Calu3 (cell line): ENCODE measurements at regions not wholly inside any gene's neighbourhood (a gene's known extent, or its start where the extent isn't known, plus 50 kb on each side); places are given as distances from the start of the nearest gene placed in this dataset.

Experiments
- BruUV-seq: library from RNA; stranded (reverse); fragments of 400-500 nt; replicated peaks from 2 replicates; lab custom pipeline; 2021; lab: Mats Ljungman, UMichigan
- CTCF ChIA-PET: fragments of 300-600 bp; sonication (Branson Sonifier 250); formaldehyde crosslinking; loops from one replicate; lab custom pipeline; 2022; ENCODE audit warnings: antibody characterized with exemption; lab: Charles Lee
- DNase-seq: peaks from one replicate; pipeline ENCODE4 v3.0.0; 2022
- H3K27ac Mint-ChIP-seq: one replicate; pipeline ENCODE4 v1.8.0; 2022; ENCODE audit warnings: mixed read lengths; ENCODE audit not compliant: unreplicated experiment
- H3K27me3 Mint-ChIP-seq: one replicate; pipeline ENCODE4 v1.8.0; 2022; ENCODE audit warnings: mixed read lengths; ENCODE audit not compliant: unreplicated experiment
- H3K36me3 Mint-ChIP-seq: one replicate; pipeline ENCODE4 v1.8.0; 2022; ENCODE audit warnings: mild to moderate bottlenecking, moderate library complexity, mixed read lengths; ENCODE audit not compliant: insufficient read depth, unreplicated experiment
- H3K4me1 Mint-ChIP-seq: one replicate; pipeline ENCODE4 v1.8.0; 2022; ENCODE audit warnings: mild to moderate bottlenecking, low read depth, mixed read lengths; ENCODE audit not compliant: unreplicated experiment
- H3K4me3 Mint-ChIP-seq: one replicate; pipeline ENCODE4 v1.8.0; 2022; ENCODE audit warnings: mild to moderate bottlenecking, low read depth, moderate library complexity, mixed read lengths; ENCODE audit not compliant: unreplicated experiment
- H3K9me3 Mint-ChIP-seq: one replicate; pipeline ENCODE4 v1.8.0; 2022; ENCODE audit warnings: low read depth, mixed read lengths; ENCODE audit not compliant: unreplicated experiment
- CTCF ChIP-seq: fragments of 200-600 bp; IDR thresholded peaks from one replicate; pipeline ENCODE4 v1.8.0; 2022; ENCODE audit warnings: antibody characterized with exemption; ENCODE audit not compliant: unreplicated experiment
- intact Hi-C: fragments of 100-400 bp; cut with micrococcal nuclease; formaldehyde crosslinking; loops from one replicate; pipeline ENCODE4 v1.10.0; 2022; ENCODE audit not compliant: unreplicated experiment

- TF ChIP-seq CTCF, result no peak
- no peaks in the 10 kb centered on the region for H3K36me3 Mint-ChIP-seq
- H3K4me1 Mint-ChIP-seq, result no peaks in the 10 kb centered on the region
- no peak overlapping the region for H3K27ac Mint-ChIP-seq
- no TSS peak for BruUV-seq
- H3K9me3 Mint-ChIP-seq, result no peaks in the 10 kb centered on the region
- intact Hi-C loops, result no loop called here
- no peak for DNase-seq
- peaks cover 97% of the 10 kb centered on the region for H3K27me3 Mint-ChIP-seq
- no peak overlapping the region for H3K4me3 Mint-ChIP-seq
- CTCF ChIA-PET, result interaction anchor here (0.6 kb wide), 1 partner anchor 183 kb away, joined by 3 read pairs; no protein-coding TSS in a partner anchor
Observed at GRCh38 chr15:59873644-59874272, 130.4 kb upstream of the FOXB1 start.

- no peak for TF ChIP-seq CTCF
- H3K9me3 Mint-ChIP-seq, result no peaks in the 10 kb centered on the region
- H3K27me3 Mint-ChIP-seq, result peaks cover 99% of the 10 kb centered on the region
- H3K4me1 Mint-ChIP-seq, result no peaks in the 10 kb centered on the region
- no peak overlapping the region for H3K4me3 Mint-ChIP-seq
- H3K36me3 Mint-ChIP-seq, result no peaks in the 10 kb centered on the region
- CTCF ChIA-PET, result no interaction called here
- BruUV-seq, result no TSS peak
- DNase-seq, result no peak
- intact Hi-C loops, result no loop called here
- H3K27ac Mint-ChIP-seq, result no peak overlapping the region
Observed at GRCh38 chr15:59867086-59867855, 136.8 kb upstream of the FOXB1 start.

GRCh38 chr15:59866642-59867041, 137.5 kb upstream of the FOXB1 start:
- intact Hi-C loops, result no loop called here
- no peak for DNase-seq
- H3K27ac Mint-ChIP-seq, result no peak overlapping the region
- H3K9me3 Mint-ChIP-seq, result no peaks in the 10 kb centered on the region
- no TSS peak for BruUV-seq
- no peaks in the 10 kb centered on the region for H3K36me3 Mint-ChIP-seq
- peaks cover 99% of the 10 kb centered on the region for H3K27me3 Mint-ChIP-seq
- no peak for TF ChIP-seq CTCF
- CTCF ChIA-PET, result no interaction called here
- H3K4me3 Mint-ChIP-seq, result no peak overlapping the region
- H3K4me1 Mint-ChIP-seq, result no peaks in the 10 kb centered on the region

GRCh38 chr15:59862191-59863155, 141.6 kb upstream of the FOXB1 start:
- H3K4me1 Mint-ChIP-seq, result no peaks in the 10 kb centered on the region
- H3K36me3 Mint-ChIP-seq, result no peaks in the 10 kb centered on the region
- no peak for TF ChIP-seq CTCF
- H3K9me3 Mint-ChIP-seq, result no peaks in the 10 kb centered on the region
- no peak for DNase-seq
- no peak overlapping the region for H3K27ac Mint-ChIP-seq
- H3K27me3 Mint-ChIP-seq, result peaks cover 84% of the 10 kb centered on the region
- intact Hi-C loops, result no loop called here
- no peak overlapping the region for H3K4me3 Mint-ChIP-seq
- BruUV-seq, result no TSS peak
- CTCF ChIA-PET, result interaction anchor here (1.0 kb wide), 1 partner anchor 266 kb away, joined by 4 read pairs; no protein-coding TSS in a partner anchor
